ENCODE measurements at regions not wholly inside any gene's neighbourhood (a gene's known extent, or its start where the extent isn't known, plus 50 kb on each side); places are given as distances from the start of the nearest gene placed in this dataset.

DNA sequence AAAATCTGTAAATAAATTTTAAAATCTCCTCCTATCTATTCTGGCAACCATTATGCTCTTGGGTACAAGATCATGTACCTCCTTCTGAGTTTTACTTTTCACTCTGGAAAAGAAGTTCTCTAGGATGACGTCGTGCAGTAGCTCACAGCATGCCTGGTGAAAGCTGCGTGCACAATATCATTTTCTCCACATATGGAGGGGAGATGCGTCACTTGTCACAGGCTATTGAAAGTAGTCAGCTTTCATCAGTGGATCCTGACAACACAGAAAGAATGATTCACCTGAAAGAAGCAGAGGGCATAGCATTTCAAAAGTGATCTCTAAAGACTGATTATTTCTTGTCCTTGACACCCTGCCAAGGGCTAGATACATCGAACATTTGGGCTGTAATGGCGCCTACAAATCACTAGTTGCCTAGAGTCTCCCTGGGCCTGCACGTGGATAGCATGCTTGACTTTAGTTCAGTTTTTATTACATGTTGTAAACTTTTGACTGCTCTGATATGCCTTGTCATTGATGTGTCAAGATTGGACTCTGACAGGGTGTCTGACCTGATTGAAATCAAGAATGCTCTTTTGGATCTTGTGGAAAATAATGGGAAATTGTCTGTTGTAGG is 1365.6 kb downstream of the OLFM4 start:
- Histone ChIP-seq H3K9ac (ENCODE audit: insufficient read depth, low read length) (no peak overlapping the region), H3K27ac (ENCODE audit: insufficient read depth, low read length) (no peak overlapping the region), H3K4me2 (ENCODE audit: extremely low read depth, insufficient read depth, low read length) (no peak overlapping the region), H3K4me3 (replicated peaks in 1 of 4; ENCODE audit: control extremely low read depth in 1 of 4, insufficient read depth in 1 of 4, low read depth in 3 of 4, low read length in 4 of 4) (no peak overlapping the region), H3K36me3 (ENCODE audit: control insufficient read depth, insufficient read depth, low read length) (no peaks in the 10 kb centered on the region), H4K20me1 (ENCODE audit: control insufficient read depth, extremely low read depth, insufficient read depth, low read length) (no peaks in the 10 kb centered on the region), H3K9me3 (ENCODE audit: control insufficient read depth, insufficient read depth, low read depth, low read length) (no peaks in the 10 kb centered on the region), H3K27me3 (ENCODE audit: control insufficient read depth, insufficient read depth, low read length) (no peaks in the 10 kb centered on the region), H3K4me1 (ENCODE audit: control insufficient read depth, extremely low read depth, insufficient read depth, low read length) (no peaks in the 10 kb centered on the region), H2AFZ (ENCODE audit: low read length) (no peak overlapping the region), H3K79me2 (ENCODE audit: control insufficient read depth, insufficient read depth, low read length) (no peaks in the 10 kb centered on the region)
- DNase-seq (ENCODE audit: low read depth in 2 of 2) = no peak
- no peak for TF ChIP-seq EZH2 (IDR thresholded peaks at IDR 0.05; ENCODE audit: low read length, missing control alignments)
- TF ChIP-seq, protein P1, sequence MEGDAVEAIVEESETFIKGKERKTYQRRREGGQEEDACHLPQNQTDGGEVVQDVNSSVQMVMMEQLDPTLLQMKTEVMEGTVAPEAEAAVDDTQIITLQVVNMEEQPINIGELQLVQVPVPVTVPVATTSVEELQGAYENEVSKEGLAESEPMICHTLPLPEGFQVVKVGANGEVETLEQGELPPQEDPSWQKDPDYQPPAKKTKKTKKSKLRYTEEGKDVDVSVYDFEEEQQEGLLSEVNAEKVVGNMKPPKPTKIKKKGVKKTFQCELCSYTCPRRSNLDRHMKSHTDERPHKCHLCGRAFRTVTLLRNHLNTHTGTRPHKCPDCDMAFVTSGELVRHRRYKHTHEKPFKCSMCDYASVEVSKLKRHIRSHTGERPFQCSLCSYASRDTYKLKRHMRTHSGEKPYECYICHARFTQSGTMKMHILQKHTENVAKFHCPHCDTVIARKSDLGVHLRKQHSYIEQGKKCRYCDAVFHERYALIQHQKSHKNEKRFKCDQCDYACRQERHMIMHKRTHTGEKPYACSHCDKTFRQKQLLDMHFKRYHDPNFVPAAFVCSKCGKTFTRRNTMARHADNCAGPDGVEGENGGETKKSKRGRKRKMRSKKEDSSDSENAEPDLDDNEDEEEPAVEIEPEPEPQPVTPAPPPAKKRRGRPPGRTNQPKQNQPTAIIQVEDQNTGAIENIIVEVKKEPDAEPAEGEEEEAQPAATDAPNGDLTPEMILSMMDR (conservative IDR thresholded peaks at IDR 0.05 in 1 of 2, IDR thresholded peaks at IDR 0.05 in 1 of 2; ENCODE audit: low read depth in 1 of 2, low read length in 2 of 2) = no peak

DNA sequence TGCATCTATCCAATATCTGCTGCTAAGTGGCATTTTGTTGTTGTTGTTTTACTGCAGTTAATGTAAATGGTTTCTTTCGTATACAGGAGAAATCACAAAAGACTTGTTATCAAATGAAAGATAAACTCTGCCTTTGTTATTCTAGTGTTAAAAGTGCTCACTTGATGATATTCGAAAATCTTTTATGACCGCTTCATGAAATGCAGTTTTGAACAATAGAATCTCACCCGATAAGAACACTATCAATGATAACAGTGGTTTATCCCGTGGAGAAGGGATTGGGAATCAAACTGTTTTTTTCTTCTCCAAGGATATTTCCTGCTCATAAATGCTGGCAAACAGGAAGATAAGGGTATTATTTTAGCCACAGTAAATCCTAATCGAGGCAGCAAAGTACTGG is 1366.3 kb downstream of the OLFM4 start:
- no peak overlapping the region for H3K4me2 ChIP-seq (ENCODE audit: extremely low read depth, insufficient read depth, low read length)
- H3K9ac ChIP-seq (ENCODE audit: insufficient read depth, low read length) = no peak overlapping the region
- H2AFZ ChIP-seq (ENCODE audit: low read length) = no peak overlapping the region
- no peak for TF ChIP-seq EZH2 (IDR thresholded peaks at IDR 0.05; ENCODE audit: low read length, missing control alignments)
- TF ChIP-seq, protein P1 (conservative IDR thresholded peaks at IDR 0.05 in 1 of 2, IDR thresholded peaks at IDR 0.05 in 1 of 2; ENCODE audit: low read depth in 1 of 2, low read length in 2 of 2) = no peak
- H3K27ac ChIP-seq (ENCODE audit: insufficient read depth, low read length) = no peak overlapping the region
- H3K4me1 ChIP-seq (ENCODE audit: control insufficient read depth, extremely low read depth, insufficient read depth, low read length) = no peaks in the 10 kb centered on the region
- H4K20me1 ChIP-seq (ENCODE audit: control insufficient read depth, extremely low read depth, insufficient read depth, low read length) = no peaks in the 10 kb centered on the region
- H3K36me3 ChIP-seq (ENCODE audit: control insufficient read depth, insufficient read depth, low read length) = no peaks in the 10 kb centered on the region
- no peak for DNase-seq (ENCODE audit: low read depth in 2 of 2)
- no peaks in the 10 kb centered on the region for H3K79me2 ChIP-seq (ENCODE audit: control insufficient read depth, insufficient read depth, low read length)
- no peak overlapping the region for H3K4me3 ChIP-seq (replicated peaks in 1 of 4; ENCODE audit: control extremely low read depth in 1 of 4, insufficient read depth in 1 of 4, low read depth in 3 of 4, low read length in 4 of 4)
- no peaks in the 10 kb centered on the region for H3K27me3 ChIP-seq (ENCODE audit: control insufficient read depth, insufficient read depth, low read length)
- H3K9me3 ChIP-seq (ENCODE audit: control insufficient read depth, insufficient read depth, low read depth, low read length) = no peaks in the 10 kb centered on the region

- no peak for DNase-seq (ENCODE audit: low read depth in 2 of 2)
- TF ChIP-seq, protein P1 (conservative IDR thresholded peaks at IDR 0.05 in 1 of 2, IDR thresholded peaks at IDR 0.05 in 1 of 2; ENCODE audit: low read depth in 1 of 2, low read length in 2 of 2) = no peak
- TF ChIP-seq EZH2 (IDR thresholded peaks at IDR 0.05; ENCODE audit: low read length, missing control alignments) = no peak
- Histone ChIP-seq H2AFZ (ENCODE audit: low read length) (no peak overlapping the region), H3K4me2 (ENCODE audit: extremely low read depth, insufficient read depth, low read length) (no peak overlapping the region), H3K4me1 (ENCODE audit: control insufficient read depth, extremely low read depth, insufficient read depth, low read length) (no peaks in the 10 kb centered on the region), H3K4me3 (replicated peaks in 1 of 4; ENCODE audit: control extremely low read depth in 1 of 4, insufficient read depth in 1 of 4, low read depth in 3 of 4, low read length in 4 of 4) (no peak overlapping the region), H3K36me3 (ENCODE audit: control insufficient read depth, insufficient read depth, low read length) (no peaks in the 10 kb centered on the region), H3K27me3 (ENCODE audit: control insufficient read depth, insufficient read depth, low read length) (no peaks in the 10 kb centered on the region), H3K79me2 (ENCODE audit: control insufficient read depth, insufficient read depth, low read length) (no peaks in the 10 kb centered on the region), H3K27ac (ENCODE audit: insufficient read depth, low read length) (no peak overlapping the region), H3K9ac (ENCODE audit: insufficient read depth, low read length) (no peak overlapping the region), H4K20me1 (ENCODE audit: control insufficient read depth, extremely low read depth, insufficient read depth, low read length) (no peaks in the 10 kb centered on the region), H3K9me3 (ENCODE audit: control insufficient read depth, insufficient read depth, low read depth, low read length) (no peaks in the 10 kb centered on the region)
These were observed 1373.9 kb downstream of the OLFM4 start for GRCh38 chr13:54402495-54402894.
